ENCODE measurements at regions not wholly inside any gene's neighbourhood (a gene's known extent, or its start where the extent isn't known, plus 50 kb on each side); places are given as distances from the start of the nearest gene placed in this dataset.
A peak's percentile ranks its signal among the peaks of the same experiment; 100 is the strongest.

- Histone ChIP-seq H3K27me3 (no peaks in the 10 kb centered on the region), H3K4me3 (no peak overlapping the region), H3K4me1 (peaks cover 18% of the 10 kb centered on the region), H3K36me3 (ENCODE audit: low read depth, missing control alignments) (no peaks in the 10 kb centered on the region), H3K27ac (peak overlapping the region in 1 of 2 donors; percentile 33), H3K9me3 (no peaks in the 10 kb centered on the region)
- 30 to 42% methylated on average over 7 of the region's 7 CpGs for WGBS, 2 donors
- DNase-seq, result peak; percentile 82
- TF ChIP-seq CTCF (IDR thresholded peaks at IDR 0.05) (no peak), POLR2A (IDR thresholded peaks at IDR 0.05) (no peak)
- intact Hi-C loops (cut with DNase I; ENCODE audit: low total_unique reads), result no loop called here
These were observed 516.4 kb upstream of the ZMIZ1 start for GRCh38 chr10:78552261-78552811.

- intact Hi-C loops (cut with DNase I; ENCODE audit: low total_unique reads), result no loop called here
- no peak overlapping the region for H3K27ac ChIP-seq
These were observed 515.0 kb upstream of the ZMIZ1 start for GRCh38 chr10:78553792-78554191.

GRCh38 chr10:78555128-78555527 is 513.6 kb upstream of the ZMIZ1 start:
- 87 to 93% methylated on average over 2 of the region's 2 CpGs for WGBS, 2 donors
- Histone ChIP-seq H3K36me3 (ENCODE audit: low read depth, missing control alignments) (no peaks in the 10 kb centered on the region), H3K4me3 (no peak overlapping the region), H3K9me3 (no peaks in the 10 kb centered on the region), H3K27ac (no peak overlapping the region), H3K4me1 (peaks cover 18% of the 10 kb centered on the region), H3K27me3 (no peaks in the 10 kb centered on the region)
- TF ChIP-seq POLR2A (IDR thresholded peaks at IDR 0.05) (no peak), CTCF (IDR thresholded peaks at IDR 0.05) (no peak)
- DNase-seq, result no peak
- intact Hi-C loops (cut with DNase I; ENCODE audit: low total_unique reads), result no loop called here

More at GRCh38 chr10:78553792-78554191, 515.0 kb upstream of the ZMIZ1 start:
- no peak for DNase-seq
- Histone ChIP-seq H3K9me3 (no peaks in the 10 kb centered on the region), H3K27me3 (no peaks in the 10 kb centered on the region), H3K4me1 (peaks cover 18% of the 10 kb centered on the region), H3K4me3 (no peak overlapping the region), H3K36me3 (ENCODE audit: low read depth, missing control alignments) (no peaks in the 10 kb centered on the region)
- 77 to 94% methylated on average over 3 of the region's 3 CpGs for WGBS, 2 donors
- no peak for TF ChIP-seq POLR2A (IDR thresholded peaks at IDR 0.05)
- TF ChIP-seq CTCF (IDR thresholded peaks at IDR 0.05), result no peak

- WGBS, 2 donors, result 95 to 100% methylated on average over 2 of the region's 2 CpGs
- intact Hi-C loops (cut with DNase I; ENCODE audit: low total_unique reads), result no loop called here
- no peak overlapping the region for H3K27ac ChIP-seq
- no peak for DNase-seq
- H3K27me3 ChIP-seq, result no peaks in the 10 kb centered on the region
- no peaks in the 10 kb centered on the region for H3K9me3 ChIP-seq
- H3K4me3 ChIP-seq, result no peak overlapping the region
- H3K36me3 ChIP-seq (ENCODE audit: low read depth, missing control alignments), result no peaks in the 10 kb centered on the region
- H3K4me1 ChIP-seq, result peaks cover 13% of the 10 kb centered on the region
- TF ChIP-seq POLR2A (IDR thresholded peaks at IDR 0.05) (no peak), CTCF (IDR thresholded peaks at IDR 0.05) (no peak)
These were observed 511.9 kb upstream of the ZMIZ1 start for GRCh38 chr10:78556705-78557432.

Data from testis (tissue), 2 donors.